ENCODE measurements at regions not wholly inside any gene's neighbourhood (a gene's known extent, or its start where the extent isn't known, plus 50 kb on each side); places are given as distances from the start of the nearest gene placed in this dataset.

DNA sequence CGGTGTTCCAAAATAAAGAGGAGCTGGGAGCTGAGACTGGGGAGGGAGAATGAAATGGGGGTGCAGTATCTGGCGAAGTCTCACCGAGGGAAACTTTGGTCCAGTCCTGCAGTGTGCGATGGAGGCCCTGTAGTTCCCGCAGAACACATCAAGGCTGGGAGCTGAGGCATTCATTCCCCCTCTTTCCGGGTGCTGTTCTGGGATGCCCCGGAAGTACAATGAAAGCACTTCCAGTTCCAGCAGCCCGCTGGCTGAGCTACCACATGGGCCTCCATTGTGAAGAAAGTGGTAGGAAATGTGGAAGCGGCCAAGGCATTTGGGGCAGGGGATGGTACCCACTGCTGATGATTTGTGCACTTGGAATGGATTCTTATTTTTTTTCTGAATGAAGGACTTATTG, 560.7 kb downstream of the GLRX3 start:
- TF ChIP-seq, protein P1, sequence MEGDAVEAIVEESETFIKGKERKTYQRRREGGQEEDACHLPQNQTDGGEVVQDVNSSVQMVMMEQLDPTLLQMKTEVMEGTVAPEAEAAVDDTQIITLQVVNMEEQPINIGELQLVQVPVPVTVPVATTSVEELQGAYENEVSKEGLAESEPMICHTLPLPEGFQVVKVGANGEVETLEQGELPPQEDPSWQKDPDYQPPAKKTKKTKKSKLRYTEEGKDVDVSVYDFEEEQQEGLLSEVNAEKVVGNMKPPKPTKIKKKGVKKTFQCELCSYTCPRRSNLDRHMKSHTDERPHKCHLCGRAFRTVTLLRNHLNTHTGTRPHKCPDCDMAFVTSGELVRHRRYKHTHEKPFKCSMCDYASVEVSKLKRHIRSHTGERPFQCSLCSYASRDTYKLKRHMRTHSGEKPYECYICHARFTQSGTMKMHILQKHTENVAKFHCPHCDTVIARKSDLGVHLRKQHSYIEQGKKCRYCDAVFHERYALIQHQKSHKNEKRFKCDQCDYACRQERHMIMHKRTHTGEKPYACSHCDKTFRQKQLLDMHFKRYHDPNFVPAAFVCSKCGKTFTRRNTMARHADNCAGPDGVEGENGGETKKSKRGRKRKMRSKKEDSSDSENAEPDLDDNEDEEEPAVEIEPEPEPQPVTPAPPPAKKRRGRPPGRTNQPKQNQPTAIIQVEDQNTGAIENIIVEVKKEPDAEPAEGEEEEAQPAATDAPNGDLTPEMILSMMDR (conservative IDR thresholded peaks at IDR 0.05; ENCODE audit: low read depth, low read length): no peak
- TF ChIP-seq EZH2 (IDR thresholded peaks at IDR 0.05; ENCODE audit: borderline replicate concordance, low read depth, low read length, poor library complexity, severe bottlenecking): no peak

All from A673 (cell line).